Stimulated activated CD8-positive, alpha-beta memory T cell treated with anti-CD3 and anti-CD28 coated beads, Interleukin-12 subunit alpha, Interleukin-12 subunit beta, amount 100 ng/mL, for 4 hours (primary cell): ENCODE measurements at regions not wholly inside any gene's neighbourhood (a gene's known extent, or its start where the extent isn't known, plus 50 kb on each side); places are given as distances from the start of the nearest gene placed in this dataset.
"Not testable (repeated sequence)": the region's sequence is repeated elsewhere in the genome, so short reads cannot be mapped to it uniquely, and the experiment has no call there.

Experiments
- DNase-seq: peaks from one replicate; pipeline ENCODE4 v3.0.0-alpha.2; 2020; ENCODE audit warnings: low read depth

DNA sequence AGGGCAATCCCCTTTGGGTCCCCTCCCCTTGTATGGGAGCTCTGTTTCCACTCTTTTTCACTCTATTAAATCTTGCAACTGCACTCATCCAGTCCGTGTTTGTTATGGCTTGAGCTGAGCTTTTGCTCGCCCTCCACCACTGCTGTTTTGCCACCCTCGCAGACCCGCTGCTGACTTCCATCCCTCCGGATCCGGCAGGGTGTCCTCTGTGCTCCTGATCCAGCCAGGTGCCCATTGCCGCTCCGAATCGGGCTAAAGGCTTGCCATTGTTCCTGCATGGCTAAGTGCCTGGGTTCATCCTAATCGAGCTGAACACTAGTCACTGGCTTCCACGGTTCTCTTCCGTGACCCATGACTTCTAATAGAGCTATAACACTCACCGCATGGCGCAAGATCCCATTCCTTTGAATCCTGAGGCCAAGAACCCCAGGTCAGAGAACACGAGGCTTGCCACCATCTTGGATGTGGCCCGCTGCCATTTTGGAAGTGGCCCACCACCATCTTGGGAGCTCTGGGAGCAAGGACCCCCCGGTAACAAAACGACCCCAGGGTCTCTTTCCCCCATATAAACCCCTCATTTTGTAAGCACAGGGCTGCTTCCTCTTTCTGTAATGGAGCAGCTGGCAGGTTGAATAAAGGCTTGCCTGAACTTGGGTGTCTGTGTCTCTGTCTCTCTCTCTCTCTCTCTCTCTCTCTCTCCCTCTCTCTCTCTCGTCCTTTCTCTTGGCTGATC is 1166.2 kb downstream of the TAF11L14 start:
- no peak for DNase-seq

DNA sequence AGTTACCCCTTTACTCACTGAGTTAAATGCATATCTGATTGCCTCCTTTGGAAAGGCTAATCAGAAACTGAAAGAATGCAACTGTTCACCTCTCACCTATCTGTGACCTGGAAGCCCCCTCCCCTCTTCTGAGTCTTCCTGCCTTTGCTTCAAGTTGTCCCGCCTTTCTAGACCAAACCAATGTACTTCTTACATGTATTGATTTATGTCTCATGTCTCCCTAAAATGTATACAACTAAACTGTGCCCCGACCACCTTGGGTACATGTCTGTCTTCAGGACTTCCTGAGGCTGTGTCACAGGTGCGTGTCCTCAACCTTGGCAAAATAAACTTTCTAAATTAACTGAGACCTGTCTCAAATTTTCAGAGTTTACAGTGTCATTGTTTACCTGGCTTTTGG is 1167.2 kb downstream of the TAF11L14 start:
- DNase-seq: not testable (repeated sequence)

DNA sequence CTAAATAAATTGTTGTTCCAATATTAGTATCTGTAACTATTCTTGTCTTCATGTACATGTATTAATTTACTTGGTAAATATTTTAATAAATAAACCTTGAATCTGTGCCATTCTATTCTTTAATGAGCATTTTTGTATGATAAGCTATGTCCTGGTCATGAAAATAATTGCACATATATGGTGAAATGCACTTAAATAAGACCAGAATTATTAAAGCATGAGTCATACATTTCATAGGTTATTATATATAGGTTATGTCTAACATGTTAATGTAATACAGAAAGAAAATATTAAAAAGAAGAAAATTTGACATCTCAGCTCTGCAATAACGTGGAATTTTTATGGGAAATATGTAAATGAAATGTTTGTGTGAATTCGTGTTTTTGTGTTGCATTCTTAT is 1168.1 kb downstream of the TAF11L14 start:
- DNase-seq: no peak

GRCh38 chr5:18805376-18805775 is 1171.1 kb downstream of the TAF11L14 start:
- no peak for DNase-seq

GRCh38 chr5:18807256-18808149 is 1173.2 kb downstream of the TAF11L14 start:
- DNase-seq: no peak

DNA sequence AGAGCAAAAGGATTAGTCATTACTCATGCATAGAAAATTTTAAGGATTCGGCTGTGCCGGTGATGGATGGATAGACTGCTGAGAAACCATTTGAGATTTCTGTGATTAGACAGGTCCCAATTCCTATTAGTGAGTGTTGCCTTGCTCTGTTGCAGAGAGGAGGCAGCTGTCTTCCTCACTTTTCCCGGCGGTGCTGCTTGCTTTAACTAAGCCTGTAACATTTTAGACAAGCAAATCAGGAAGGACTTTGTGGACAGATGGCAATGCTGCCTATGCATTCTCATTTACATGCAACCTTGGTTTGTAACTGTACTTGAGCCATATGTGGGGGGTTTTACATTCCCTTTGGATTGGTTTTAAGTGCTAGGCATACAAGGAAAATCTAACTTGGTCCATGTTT is 1176.3 kb downstream of the CDH18 start:
- DNase-seq: no peak

DNA sequence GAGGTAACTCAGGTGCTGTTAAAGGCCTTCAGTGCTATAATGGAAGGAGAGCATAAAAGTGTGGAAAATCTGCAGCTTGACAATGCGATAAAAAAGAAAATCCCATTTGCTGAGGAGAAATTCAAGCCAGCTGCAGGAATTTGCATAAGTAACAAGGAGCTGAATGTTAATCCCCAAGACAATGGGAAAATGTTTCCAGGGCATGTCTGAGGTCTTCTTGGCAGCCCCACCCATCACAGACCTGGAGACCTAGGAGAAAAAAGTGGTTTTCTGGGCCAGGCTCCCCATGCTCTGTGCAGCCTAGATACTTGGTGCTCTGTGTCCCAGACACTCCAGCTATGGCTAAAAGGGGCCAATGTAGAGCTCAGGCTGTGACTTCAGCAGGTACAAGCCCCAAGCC is 1159.6 kb downstream of the CDH18 start:
- no peak for DNase-seq

GRCh38 chr5:18829539-18829938 is 1158.5 kb downstream of the CDH18 start:
- DNase-seq: no peak

DNA sequence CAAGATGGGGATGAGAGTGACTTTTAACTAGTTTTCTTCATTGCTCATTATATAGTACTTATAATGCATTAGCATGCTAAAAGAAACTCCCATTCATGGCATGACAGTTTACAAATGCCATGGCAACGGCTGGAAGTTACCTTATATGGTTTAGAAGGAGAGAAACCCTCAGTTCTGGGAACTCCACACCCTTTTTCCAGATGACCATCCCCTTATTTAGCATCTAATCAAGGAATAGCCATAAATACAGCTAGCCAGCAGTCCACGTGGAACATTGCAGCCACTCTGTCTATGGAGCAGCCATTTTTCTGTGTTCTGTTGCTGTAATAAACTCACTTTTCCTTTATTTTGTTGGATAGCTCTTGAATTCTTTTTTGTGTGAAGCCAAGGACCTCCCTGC is 1137.8 kb downstream of the CDH18 start:
- no peak for DNase-seq

DNA sequence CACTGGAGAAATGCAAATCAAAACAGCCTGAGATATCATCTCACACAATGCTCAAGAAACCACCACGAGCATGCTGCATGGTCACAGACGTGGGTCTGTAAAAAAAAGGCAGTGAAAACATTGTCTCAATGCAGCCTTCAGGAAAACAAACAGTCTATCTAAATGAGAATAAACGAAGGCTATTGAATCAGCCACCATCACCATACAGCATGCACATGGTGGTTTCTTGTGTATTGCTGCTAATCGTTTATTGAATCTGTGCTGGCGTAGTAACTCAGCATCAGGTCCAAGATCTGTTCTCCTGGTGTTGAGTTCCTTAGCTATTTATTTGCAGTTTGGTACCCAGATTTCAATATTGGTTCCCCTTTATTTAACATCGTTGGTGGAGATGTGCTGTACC is 1115.0 kb downstream of the CDH18 start:
- DNase-seq: no peak

DNA sequence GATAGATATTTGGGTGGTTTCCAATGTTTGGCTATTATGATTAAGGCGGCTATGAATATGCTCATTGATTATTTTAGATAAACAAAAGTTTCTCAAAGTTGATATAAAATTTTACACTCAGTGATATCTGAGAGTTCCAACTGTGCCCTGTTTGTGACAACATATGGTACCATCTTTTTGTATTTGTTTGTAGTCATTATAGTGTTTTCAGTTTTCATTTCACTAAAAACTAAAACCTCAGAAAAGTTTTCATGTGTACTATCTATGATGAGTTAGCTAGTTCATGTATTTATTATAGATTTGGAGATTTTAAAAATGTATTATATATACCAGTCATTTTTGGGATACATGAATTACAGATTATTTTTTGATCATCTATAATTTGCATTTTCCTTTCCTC is 1111.4 kb downstream of the CDH18 start:
- DNase-seq: no peak

DNA sequence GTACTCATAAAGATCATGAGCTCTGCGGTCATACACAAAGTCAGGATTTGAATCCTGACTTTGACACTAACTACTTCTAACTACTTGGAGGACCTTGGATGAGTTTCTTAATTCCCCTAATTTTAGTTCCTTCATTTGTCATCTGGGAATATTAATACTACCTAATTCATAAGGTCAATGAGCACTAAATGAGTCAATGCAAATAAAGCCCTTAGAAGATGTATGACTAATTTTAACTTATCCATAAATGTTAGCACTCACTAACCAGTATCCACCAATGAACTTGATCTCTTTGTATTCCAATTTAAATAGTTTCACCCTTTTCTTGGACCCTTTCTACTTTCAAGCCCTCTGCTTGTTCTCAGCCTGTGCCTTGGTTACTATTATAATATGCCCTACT is 1106.4 kb downstream of the CDH18 start:
- DNase-seq: no peak

- DNase-seq: no peak
These were observed 1105.8 kb downstream of the CDH18 start for GRCh38 chr5:18882154-18882553.

GRCh38 chr5:18888821-18889220 is 1099.2 kb downstream of the CDH18 start:
- DNase-seq: no peak

DNA sequence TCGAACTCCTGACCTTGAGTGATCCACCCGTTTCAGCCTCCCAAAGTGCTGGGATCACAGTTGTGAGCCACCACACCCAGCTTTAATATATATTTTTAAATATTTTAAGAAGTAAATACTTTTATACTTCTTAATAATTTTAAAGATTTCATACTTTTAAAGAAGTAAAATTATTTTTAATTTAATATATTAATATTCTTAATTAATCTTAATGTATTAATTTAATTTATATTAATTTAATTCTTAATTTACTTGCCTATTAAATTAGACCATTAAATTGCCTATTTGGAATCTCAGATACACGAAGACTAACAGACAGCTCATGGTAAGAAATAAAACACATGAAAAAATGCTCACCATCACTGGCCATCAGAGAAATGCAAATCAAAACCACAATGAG is 1087.4 kb downstream of the CDH18 start:
- no peak for DNase-seq

DNA sequence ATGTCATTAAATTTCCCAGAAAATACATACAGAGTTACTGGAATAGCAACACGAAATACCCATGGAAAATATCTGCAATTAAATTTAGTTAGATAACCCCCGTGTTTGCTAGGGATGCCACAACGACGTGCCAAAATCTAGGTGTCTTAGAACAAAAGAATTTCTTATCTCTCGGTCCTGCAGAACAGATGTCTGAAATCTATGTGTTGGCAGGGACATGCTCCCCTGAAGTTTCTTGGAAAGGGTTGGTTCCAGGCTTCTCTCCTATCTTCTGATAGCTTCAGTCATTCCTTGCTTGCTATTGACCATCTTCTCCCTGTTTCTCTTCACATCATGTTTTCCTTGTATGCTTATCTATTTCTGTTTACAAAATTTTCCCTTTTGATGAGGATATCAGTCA is 1067.0 kb downstream of the CDH18 start:
- no peak for DNase-seq

- no peak for DNase-seq
These were observed 1055.9 kb downstream of the CDH18 start for GRCh38 chr5:18932081-18932480.

DNA sequence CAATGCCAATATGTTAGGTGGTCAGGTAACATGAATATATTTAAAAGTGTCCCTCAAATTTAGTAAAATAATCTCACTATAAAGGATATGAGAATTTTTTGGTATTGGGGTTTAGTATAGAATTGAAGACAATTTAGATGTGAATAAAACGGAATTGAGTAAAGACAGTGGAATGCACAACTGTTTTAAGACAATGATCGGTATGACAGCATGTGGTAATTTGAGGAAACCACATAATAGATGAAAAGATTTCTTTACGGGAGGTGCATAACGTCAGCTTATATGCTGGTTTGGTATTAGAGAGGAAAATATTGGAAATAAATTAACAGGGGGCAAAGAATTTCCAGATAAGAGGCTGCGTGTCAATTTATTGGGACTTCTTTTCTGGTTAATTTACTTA is 1043.2 kb downstream of the CDH18 start:
- DNase-seq: no peak

DNA sequence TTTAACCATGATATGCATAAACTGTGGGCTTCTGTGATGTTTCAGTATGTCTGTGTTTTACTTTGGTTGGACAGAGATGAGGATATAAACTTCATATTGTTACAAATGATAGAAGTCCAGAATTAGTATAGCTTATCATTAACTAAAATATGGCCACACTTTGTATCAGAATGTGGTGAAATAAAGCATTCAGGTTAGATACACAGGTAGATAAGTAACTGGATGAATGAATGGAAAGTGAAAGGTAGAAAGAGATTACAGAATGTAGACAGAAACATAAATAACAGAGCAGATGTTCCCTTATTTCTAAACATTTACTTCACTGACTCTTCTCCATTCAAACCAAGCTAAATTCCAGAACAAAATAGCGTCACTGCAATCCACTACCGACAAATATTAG is 1033.8 kb downstream of the CDH18 start:
- DNase-seq: no peak

GRCh38 chr5:18959535-18959934 is 1028.5 kb downstream of the CDH18 start:
- DNase-seq: no peak

- no peak for DNase-seq
These were observed 1026.8 kb downstream of the CDH18 start for GRCh38 chr5:18961234-18961633.

GRCh38 chr5:18965893-18966292 is 1022.1 kb downstream of the CDH18 start:
- DNase-seq: no peak

- no peak for DNase-seq
These were observed 1020.4 kb downstream of the CDH18 start for GRCh38 chr5:18967637-18968036.

- no peak for DNase-seq
These were observed 1019.0 kb downstream of the CDH18 start for GRCh38 chr5:18968966-18969365.
